ENCODE measurements at regions not wholly inside any gene's neighbourhood (a gene's known extent, or its start where the extent isn't known, plus 50 kb on each side); places are given as distances from the start of the nearest gene placed in this dataset.

DNA sequence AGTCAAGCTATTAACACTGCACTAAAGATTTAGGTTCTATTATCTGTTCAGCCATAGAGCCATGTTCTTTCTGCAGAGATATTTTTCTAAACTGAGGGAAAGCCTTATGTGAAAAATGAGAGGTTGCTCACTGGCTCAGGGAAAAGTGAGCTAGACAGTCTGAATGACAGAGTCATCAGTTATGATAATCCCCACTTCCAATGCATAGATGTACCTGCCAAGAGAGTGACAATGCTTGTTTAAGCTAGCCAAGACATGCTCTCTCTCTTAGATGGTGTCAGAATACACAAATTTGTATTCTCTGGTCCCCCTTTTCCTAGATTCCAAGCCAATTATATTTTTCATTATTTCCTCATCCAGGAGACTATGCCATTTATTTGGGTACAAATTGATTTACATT, 176.9 kb upstream of the FRMD6 start (continued):
- TF ChIP-seq, protein P1, sequence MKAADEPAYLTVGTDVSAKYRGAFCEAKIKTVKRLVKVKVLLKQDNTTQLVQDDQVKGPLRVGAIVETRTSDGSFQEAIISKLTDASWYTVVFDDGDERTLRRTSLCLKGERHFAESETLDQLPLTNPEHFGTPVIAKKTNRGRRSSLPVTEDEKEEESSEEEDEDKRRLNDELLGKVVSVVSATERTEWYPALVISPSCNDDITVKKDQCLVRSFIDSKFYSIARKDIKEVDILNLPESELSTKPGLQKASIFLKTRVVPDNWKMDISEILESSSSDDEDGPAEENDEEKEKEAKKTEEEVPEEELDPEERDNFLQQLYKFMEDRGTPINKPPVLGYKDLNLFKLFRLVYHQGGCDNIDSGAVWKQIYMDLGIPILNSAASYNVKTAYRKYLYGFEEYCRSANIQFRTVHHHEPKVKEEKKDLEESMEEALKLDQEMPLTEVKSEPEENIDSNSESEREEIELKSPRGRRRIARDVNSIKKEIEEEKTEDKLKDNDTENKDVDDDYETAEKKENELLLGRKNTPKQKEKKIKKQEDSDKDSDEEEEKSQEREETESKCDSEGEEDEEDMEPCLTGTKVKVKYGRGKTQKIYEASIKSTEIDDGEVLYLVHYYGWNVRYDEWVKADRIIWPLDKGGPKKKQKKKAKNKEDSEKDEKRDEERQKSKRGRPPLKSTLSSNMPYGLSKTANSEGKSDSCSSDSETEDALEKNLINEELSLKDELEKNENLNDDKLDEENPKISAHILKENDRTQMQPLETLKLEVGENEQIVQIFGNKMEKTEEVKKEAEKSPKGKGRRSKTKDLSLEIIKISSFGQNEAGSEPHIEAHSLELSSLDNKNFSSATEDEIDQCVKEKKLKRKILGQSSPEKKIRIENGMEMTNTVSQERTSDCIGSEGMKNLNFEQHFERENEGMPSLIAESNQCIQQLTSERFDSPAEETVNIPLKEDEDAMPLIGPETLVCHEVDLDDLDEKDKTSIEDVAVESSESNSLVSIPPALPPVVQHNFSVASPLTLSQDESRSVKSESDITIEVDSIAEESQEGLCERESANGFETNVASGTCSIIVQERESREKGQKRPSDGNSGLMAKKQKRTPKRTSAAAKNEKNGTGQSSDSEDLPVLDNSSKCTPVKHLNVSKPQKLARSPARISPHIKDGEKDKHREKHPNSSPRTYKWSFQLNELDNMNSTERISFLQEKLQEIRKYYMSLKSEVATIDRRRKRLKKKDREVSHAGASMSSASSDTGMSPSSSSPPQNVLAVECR (CRISPR knock-in tag; IDR thresholded peaks at IDR 0.05; ENCODE audit: borderline replicate concordance) = no peak
- TF ChIP-seq REL (CRISPR knock-in tag; conservative IDR thresholded peaks at IDR 0.05) (no peak), NCOA1 (CRISPR knock-in tag; IDR thresholded peaks at IDR 0.05) (no peak), FIP1L1 (IDR thresholded peaks at IDR 0.05; ENCODE audit: borderline replicate concordance, insufficient read depth, low read depth, low read length) (no peak)

DNA sequence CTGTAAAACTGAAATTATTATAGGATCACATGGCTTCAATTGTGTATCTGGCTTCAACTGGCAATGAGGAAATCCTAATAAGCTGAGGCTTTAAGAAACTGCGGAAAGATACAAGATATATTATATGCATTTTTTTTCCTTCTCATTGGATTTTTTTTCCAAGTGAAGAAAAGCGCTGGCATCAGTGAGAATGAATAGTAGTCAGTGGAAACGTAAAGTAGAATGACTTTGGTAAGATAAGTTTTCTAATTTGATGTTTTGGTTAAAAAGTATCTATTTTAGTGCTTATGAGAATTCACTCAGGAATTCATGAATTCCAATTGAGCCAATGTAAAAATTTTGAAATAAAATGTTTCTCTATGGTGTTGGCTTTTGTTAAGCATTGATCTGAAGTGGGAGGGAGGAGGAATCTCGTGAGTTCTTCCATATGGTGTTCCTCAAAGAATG, 173.5 kb upstream of the FRMD6 start:
- Histone ChIP-seq H3K4me2 (ENCODE audit: low read depth, low read length) (no peak overlapping the region), H3K9ac (ENCODE audit: insufficient read depth, low read depth, low read length) (no peak overlapping the region), H3K4me1 (ENCODE audit: insufficient read depth, low read length) (no peaks in the 10 kb centered on the region), H3K4me3 (replicated peaks in 1 of 3; ENCODE audit: insufficient read depth in 1 of 3, low read depth in 2 of 3, low read length in 3 of 3) (no peak overlapping the region), H3K36me3 (replicated peaks in 1 of 2; ENCODE audit: control insufficient read depth in 1 of 2, insufficient read depth in 2 of 2, low read length in 2 of 2) (no peaks in the 10 kb centered on the region), H3K27ac (ENCODE audit: extremely low read length, insufficient read depth, low read length) (no peak overlapping the region), H3K27me3 (ENCODE audit: control insufficient read depth in 1 of 2, insufficient read depth in 2 of 2, low read length in 2 of 2) (peaks cover 0 to 1% of the 10 kb centered on the region in 2 experiments; a peak in 2 of 5 replicates), H3K9me3 (ENCODE audit: low read length) (no peaks in the 10 kb centered on the region), H2AFZ (ENCODE audit: low read length) (no peak overlapping the region), H4K20me1 (ENCODE audit: insufficient read depth, low read length) (no peaks in the 10 kb centered on the region), H3K79me2 (ENCODE audit: insufficient read depth, low read length) (no peaks in the 10 kb centered on the region)
- no peak for TF ChIP-seq ZFP90 (CRISPR knock-in tag; IDR thresholded peaks at IDR 0.05; ENCODE audit: borderline replicate concordance)
- TF ChIP-seq, protein P2, sequence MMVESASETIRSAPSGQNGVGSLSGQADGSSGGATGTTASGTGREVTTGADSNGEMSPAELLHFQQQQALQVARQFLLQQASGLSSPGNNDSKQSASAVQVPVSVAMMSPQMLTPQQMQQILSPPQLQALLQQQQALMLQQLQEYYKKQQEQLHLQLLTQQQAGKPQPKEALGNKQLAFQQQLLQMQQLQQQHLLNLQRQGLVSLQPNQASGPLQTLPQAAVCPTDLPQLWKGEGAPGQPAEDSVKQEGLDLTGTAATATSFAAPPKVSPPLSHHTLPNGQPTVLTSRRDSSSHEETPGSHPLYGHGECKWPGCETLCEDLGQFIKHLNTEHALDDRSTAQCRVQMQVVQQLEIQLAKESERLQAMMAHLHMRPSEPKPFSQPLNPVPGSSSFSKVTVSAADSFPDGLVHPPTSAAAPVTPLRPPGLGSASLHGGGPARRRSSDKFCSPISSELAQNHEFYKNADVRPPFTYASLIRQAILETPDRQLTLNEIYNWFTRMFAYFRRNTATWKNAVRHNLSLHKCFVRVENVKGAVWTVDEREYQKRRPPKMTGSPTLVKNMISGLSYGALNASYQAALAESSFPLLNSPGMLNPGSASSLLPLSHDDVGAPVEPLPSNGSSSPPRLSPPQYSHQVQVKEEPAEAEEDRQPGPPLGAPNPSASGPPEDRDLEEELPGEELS (CRISPR knock-in tag; IDR thresholded peaks at IDR 0.05) = no peak
- no peak for TF ChIP-seq ZNF292 (CRISPR knock-in tag; IDR thresholded peaks at IDR 0.05; ENCODE audit: borderline replicate concordance, low read depth)
- no peak for TF ChIP-seq ZNF549 (CRISPR knock-in tag; IDR thresholded peaks at IDR 0.05)
- TF ChIP-seq BHLHE40 (IDR thresholded peaks at IDR 0.05; ENCODE audit: low read length) = no peak
- no peak for TF ChIP-seq ZSCAN22 (CRISPR knock-in tag; IDR thresholded peaks at IDR 0.05)
- TF ChIP-seq, protein P3, sequence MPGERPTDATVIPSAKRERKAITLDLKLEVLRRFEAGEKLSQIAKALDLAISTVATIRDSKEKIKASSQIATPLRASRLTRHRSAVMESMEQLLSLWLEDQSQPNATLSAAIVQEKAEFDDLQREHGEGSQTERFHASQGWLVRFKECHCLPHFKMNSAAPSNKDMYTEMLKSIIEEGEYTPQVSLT (CRISPR knock-in tag; IDR thresholded peaks at IDR 0.05; ENCODE audit: borderline replicate concordance, low read depth) = no peak
- TF ChIP-seq ZNF207 (IDR thresholded peaks at IDR 0.05; ENCODE audit: borderline replicate concordance) = no peak
- TF ChIP-seq, protein P4, sequence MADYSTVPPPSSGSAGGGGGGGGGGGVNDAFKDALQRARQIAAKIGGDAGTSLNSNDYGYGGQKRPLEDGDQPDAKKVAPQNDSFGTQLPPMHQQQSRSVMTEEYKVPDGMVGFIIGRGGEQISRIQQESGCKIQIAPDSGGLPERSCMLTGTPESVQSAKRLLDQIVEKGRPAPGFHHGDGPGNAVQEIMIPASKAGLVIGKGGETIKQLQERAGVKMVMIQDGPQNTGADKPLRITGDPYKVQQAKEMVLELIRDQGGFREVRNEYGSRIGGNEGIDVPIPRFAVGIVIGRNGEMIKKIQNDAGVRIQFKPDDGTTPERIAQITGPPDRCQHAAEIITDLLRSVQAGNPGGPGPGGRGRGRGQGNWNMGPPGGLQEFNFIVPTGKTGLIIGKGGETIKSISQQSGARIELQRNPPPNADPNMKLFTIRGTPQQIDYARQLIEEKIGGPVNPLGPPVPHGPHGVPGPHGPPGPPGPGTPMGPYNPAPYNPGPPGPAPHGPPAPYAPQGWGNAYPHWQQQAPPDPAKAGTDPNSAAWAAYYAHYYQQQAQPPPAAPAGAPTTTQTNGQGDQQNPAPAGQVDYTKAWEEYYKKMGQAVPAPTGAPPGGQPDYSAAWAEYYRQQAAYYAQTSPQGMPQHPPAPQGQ (CRISPR knock-in tag; IDR thresholded peaks at IDR 0.05; ENCODE audit: borderline replicate concordance) = no peak
- TF ChIP-seq MYC (CRISPR knock-in tag; IDR thresholded peaks at IDR 0.05; ENCODE audit: borderline replicate concordance) = no peak
- no peak for TF ChIP-seq ZNF546 (CRISPR knock-in tag; conservative IDR thresholded peaks at IDR 0.05)
- TF ChIP-seq ZSCAN20 (CRISPR knock-in tag; IDR thresholded peaks at IDR 0.05; ENCODE audit: borderline replicate concordance) = no peak
- POLR2A ChIA-PET = no interaction called here
- CTCF ChIA-PET (ENCODE audit: low intra/inter-chr PET ratio, low total read pairs) = no interaction called here
- intact Hi-C loops (cut with micrococcal nuclease; ENCODE audit: unreplicated experiment) = no loop called here
- FAIRE-seq (no peak), ATAC-seq (no peak), DNase-seq (ENCODE audit: low spot score) (no peak)
- BruUV-seq (replicated peaks) = no TSS peak
- in situ Hi-C loops (cut with HindIII; ENCODE audit: extremely low pct_ligation_motif_present, low pct_unique_long_range_greater_than_20kb) = no loop called here
- whole genome bisulfite sequencing (ENCODE audit: low lambda C conversion rate) = 13% methylated on average over 4 of the region's 4 CpGs

Measured in HepG2 (cell line).